ENCODE measurements at regions not wholly inside any gene's neighbourhood (a gene's known extent, or its start where the extent isn't known, plus 50 kb on each side); places are given as distances from the start of the nearest gene placed in this dataset.

GRCh38 chr2:8115456-8115855, 566.4 kb upstream of the ID2 start:
- Histone ChIP-seq H3K4me3 (no peak overlapping the region), H3K27me3 (replicated peaks; ENCODE audit: insufficient read depth) (no peaks in the 10 kb centered on the region), H3K36me3 (no peaks in the 10 kb centered on the region), H3K4me1 (ENCODE audit: control insufficient read depth in 1 of 2, low read depth in 2 of 2) (peaks cover 7 to 13% of the 10 kb centered on the region in 2 donors), H3K27ac (no peak overlapping the region), H3K9me3 (no peaks in the 10 kb centered on the region)
- no peak for DNase-seq (ENCODE audit: low spot score)
- TF ChIP-seq CTCF (IDR thresholded peaks at IDR 0.05), result no peak
- no peak for ATAC-seq (ENCODE audit: insufficient number of reproducible peaks, low FRiP score, low read depth)

- H3K27me3 ChIP-seq (replicated peaks; ENCODE audit: insufficient read depth), result no peaks in the 10 kb centered on the region
- DNase-seq (ENCODE audit: low spot score) (no peak), ATAC-seq (ENCODE audit: insufficient number of reproducible peaks, low FRiP score, low read depth) (no peak)
- H3K9me3 ChIP-seq, result no peaks in the 10 kb centered on the region
- no peak overlapping the region for H3K4me3 ChIP-seq
- no peak for TF ChIP-seq CTCF (IDR thresholded peaks at IDR 0.05)
- H3K27ac ChIP-seq, result no peak overlapping the region
- peaks cover 7 to 16% of the 10 kb centered on the region in 2 donors for H3K4me1 ChIP-seq (ENCODE audit: control insufficient read depth in 1 of 2, low read depth in 2 of 2)
- no peaks in the 10 kb centered on the region for H3K36me3 ChIP-seq
Measured at GRCh38 chr2:8115966-8116365, 565.9 kb upstream of the ID2 start.

- Histone ChIP-seq H3K4me3 (no peak overlapping the region), H3K36me3 (no peaks in the 10 kb centered on the region), H3K4me1 (ENCODE audit: control insufficient read depth in 1 of 2, low read depth in 2 of 2) (peaks cover 7 to 16% of the 10 kb centered on the region in 2 donors), H3K9me3 (no peaks in the 10 kb centered on the region), H3K27ac (no peak overlapping the region), H3K27me3 (replicated peaks; ENCODE audit: insufficient read depth) (no peaks in the 10 kb centered on the region)
- DNase-seq (ENCODE audit: low spot score) (no peak), ATAC-seq (ENCODE audit: insufficient number of reproducible peaks, low FRiP score, low read depth) (no peak)
- TF ChIP-seq CTCF (IDR thresholded peaks at IDR 0.05), result no peak
Measured at GRCh38 chr2:8116661-8117060, 565.2 kb upstream of the ID2 start.

GRCh38 chr2:8118940-8119781, 562.7 kb upstream of the ID2 start:
- Histone ChIP-seq H3K4me3 (peak overlapping the region; percentile 36), H3K9me3 (no peaks in the 10 kb centered on the region), H3K4me1 (ENCODE audit: control insufficient read depth in 1 of 2, low read depth in 2 of 2) (peaks cover 7 to 16% of the 10 kb centered on the region in 2 donors), H3K36me3 (no peaks in the 10 kb centered on the region), H3K27ac (peak overlapping the region in 1 of 2 donors; percentile 47), H3K27me3 (replicated peaks; ENCODE audit: insufficient read depth) (no peaks in the 10 kb centered on the region)
- ATAC-seq (ENCODE audit: insufficient number of reproducible peaks, low FRiP score, low read depth) (no peak), DNase-seq (ENCODE audit: low spot score) (no peak)
- no peak for TF ChIP-seq CTCF (IDR thresholded peaks at IDR 0.05)

GRCh38 chr2:8119782-8120505, 561.9 kb upstream of the ID2 start:
- H3K27ac ChIP-seq, result peak overlapping the region in 1 of 2 donors; percentile 47
- H3K36me3 ChIP-seq, result no peaks in the 10 kb centered on the region
- H3K4me3 ChIP-seq, result peak overlapping the region; percentile 36
- no peaks in the 10 kb centered on the region for H3K9me3 ChIP-seq
- DNase-seq (ENCODE audit: low spot score), result no peak
- no peak for ATAC-seq (ENCODE audit: insufficient number of reproducible peaks, low FRiP score, low read depth)
- no peaks in the 10 kb centered on the region for H3K27me3 ChIP-seq (replicated peaks; ENCODE audit: insufficient read depth)
- TF ChIP-seq CTCF (IDR thresholded peaks at IDR 0.05), result no peak
- peaks cover 7 to 16% of the 10 kb centered on the region in 2 donors for H3K4me1 ChIP-seq (ENCODE audit: control insufficient read depth in 1 of 2, low read depth in 2 of 2)

All from thoracic aorta (tissue), 2 donors.